GM21360 (cell line): ENCODE measurements at regions not wholly inside any gene's neighbourhood (a gene's known extent, or its start where the extent isn't known, plus 50 kb on each side); places are given as distances from the start of the nearest gene placed in this dataset.

Experiments
- ATAC-seq: cut with Tn5 transposase; IDR thresholded peaks from one replicate; pipeline ENCODE4 v1.9.1; 2021; ENCODE audit warnings: mild to moderate bottlenecking, moderate library complexity; ENCODE audit not compliant: unreplicated experiment

DNA sequence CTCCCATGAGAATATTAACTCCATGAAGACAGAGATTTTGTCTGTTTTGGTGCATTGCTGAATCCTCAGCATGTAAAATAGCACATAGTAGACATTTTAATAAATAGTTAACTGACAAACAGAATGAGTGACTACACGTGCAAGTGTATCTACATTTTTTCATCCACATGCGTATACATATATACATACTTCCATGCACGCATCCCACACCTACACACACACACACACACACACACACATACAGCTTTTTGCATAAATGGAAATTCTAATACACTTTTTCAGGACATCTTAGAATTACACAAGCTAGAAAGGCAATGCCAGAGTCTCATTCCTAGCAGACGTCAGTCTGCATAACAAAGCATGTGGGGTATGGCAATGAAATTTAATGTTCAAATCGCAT is 139.7 kb upstream of the LRFN2 start:
- no peak for ATAC-seq

- ATAC-seq, result no peak
These were observed 138.2 kb upstream of the LRFN2 start for GRCh38 chr6:40725390-40725789.

DNA sequence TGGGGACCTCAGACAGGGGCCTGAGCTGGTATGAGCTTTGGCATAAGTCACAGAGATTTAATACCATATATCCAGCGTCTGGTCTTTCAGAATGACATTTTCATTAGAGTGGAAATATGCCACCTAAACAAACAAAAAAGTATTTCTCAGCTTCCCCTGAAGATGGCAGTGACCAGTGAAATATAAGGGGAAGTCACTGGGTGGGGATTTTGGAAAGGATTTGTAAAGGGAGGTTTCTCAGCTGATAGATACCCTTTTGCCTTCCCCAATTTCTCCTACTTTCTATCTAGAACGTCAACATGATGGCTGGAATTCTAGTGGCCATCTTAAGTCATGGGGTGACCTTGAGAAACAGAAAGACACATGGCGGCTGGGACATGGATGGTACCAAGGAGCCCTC is 137.7 kb upstream of the LRFN2 start:
- no peak for ATAC-seq

DNA sequence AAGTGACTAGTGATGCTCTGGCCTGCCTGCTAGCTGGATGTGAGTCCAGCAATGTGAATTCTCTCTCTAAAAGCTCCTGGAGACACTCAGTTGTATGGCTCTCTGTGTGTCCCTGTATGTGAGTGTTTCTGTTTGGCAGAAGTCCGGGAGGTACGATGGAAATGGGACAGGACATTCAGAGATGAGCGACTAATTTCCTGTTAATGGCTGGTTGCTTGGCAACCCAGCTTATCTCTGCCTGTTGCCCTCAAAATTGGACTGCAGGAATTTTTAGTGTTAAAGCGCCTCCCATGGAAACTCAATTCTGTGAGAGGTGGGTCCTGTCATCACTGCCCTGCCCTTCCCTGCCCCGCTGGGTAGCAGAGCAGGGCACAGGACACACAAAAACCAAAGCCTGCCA is 136.8 kb upstream of the LRFN2 start:
- ATAC-seq, result no peak

GRCh38 chr6:40722553-40723258 is 135.5 kb upstream of the LRFN2 start:
- ATAC-seq, result no peak

DNA sequence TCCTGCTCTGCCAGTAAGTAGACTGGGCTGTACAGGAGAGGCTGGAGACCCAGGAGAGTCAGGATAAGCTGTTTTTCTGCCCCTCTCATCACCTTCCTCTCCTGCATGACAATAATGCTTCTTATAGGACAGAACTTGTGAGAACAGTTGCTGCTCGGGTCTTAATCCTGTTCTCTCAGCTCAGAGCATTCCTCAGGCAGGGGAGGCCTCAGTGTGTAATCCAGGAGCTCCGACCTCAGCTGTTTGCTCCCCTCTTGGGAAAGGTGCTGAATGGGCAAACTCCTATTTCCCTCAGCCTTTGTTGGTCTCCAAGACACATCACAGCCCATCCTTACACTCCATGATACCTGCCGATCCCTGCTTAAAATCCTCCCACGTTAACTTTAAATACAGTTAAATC is 134.9 kb upstream of the LRFN2 start:
- no peak for ATAC-seq

DNA sequence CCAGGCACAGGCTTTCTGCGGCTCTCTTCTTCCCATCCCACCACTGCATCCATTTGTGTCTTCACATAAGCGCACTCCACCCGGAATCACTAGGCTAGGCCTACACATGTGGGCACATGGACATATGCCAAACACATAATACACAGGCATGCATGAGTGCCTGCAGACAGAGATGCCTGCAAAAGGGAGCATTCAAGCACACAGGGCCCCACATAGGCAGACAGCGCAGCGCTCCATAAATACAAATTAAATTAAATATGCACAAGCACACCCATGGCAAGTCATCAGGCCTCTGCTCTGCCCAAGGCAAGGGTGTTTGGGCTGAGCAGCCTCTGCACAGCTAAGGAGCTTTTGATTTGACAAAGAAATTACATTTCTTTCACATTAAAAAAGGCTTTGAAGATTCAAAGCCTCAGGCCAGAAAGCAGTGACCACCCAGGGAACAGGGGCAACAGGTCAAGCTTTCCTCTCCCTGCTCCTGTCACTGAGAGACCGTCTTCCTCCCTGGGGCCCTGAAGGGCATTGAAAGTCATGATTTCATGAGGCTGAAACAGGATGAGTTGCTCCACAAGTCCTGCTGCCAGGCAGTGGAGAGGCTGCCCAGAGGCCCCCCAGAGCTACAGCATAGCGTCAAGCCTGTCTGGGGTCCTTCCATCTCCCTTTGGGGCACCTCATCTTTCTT is 134.2 kb upstream of the LRFN2 start:
- no peak for ATAC-seq

DNA sequence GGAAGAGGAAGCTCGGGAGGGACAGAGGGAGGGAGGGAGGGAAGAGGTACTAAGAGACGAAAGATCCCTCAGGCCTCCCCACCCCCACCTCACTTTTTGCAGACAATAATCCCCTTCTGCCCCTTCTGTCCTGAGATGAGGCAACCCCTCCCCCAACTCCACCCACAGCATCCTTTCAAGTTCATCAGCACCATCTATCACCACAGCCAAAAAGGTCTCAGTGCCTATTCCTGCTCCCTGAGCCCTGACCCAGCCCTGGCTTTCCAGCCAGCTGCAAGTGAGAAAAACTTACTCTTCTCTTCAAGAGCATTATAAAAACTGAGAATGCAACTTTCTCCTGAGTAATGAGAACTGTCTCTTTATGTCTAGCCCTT is 133.2 kb upstream of the LRFN2 start:
- ATAC-seq, result no peak

GRCh38 chr6:40719671-40720374 is 132.7 kb upstream of the LRFN2 start:
- ATAC-seq, result peak; percentile 71

DNA sequence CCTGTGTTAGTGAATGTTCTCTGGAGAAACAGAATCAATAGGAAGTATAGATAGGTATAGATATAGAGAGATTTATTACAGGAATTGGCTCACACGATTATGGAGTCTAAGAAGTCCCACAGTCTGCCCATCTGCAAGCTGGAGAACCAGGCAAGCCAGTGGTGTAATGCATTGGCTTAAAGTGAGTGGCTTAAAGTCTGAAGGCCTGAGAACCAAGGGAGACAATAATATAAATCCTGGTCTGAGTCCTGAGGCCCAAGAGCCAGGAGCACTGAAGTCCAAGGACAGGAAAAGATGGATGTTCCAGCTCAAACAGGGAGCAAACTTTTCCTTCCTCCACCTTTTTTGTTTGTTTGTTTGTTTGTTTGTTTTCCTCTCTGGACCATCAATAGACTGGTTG is 131.2 kb upstream of the LRFN2 start:
- no peak for ATAC-seq

GRCh38 chr6:40717411-40718057 is 130.4 kb upstream of the LRFN2 start:
- no peak for ATAC-seq

DNA sequence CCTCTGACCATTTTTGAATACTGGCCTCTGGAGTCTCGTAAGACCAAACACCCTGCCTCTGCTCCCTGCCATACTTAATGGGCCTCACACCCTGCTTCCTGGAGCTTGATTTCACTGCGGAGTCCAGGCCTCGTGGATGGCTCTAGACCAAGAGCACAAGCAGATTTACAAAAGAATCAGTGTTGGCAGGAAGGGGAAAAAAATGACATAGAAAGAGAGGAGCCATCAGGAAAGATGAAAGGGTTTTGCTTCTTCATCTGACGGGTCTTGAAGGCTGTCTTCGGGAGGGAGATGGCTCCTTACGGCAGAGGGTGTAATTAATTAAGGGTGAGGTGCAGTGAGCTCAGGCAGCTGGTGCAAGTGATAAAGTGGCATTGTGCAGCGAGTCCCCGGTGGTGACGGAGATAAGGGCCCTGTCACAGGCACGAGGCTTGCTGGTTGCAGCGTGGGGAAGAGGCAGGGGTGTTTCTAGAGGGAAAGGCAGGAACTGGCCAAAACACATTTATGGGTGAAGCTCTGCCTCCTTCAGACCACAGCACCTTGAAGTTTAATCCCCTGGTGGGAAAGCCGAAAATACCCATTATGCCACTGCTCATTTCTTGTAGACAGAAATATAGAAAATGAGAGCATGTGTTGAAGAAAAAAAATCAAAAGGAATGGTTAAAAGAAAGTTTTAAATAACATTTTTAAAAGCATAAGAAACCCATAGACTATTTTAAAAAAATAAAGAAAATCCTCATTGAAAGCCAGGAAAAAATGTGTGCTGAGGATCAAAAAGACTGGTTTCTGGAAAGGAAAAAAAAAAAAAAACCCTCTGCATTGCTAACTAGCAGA is 128.6 kb upstream of the LRFN2 start:
- ATAC-seq, result no peak

DNA sequence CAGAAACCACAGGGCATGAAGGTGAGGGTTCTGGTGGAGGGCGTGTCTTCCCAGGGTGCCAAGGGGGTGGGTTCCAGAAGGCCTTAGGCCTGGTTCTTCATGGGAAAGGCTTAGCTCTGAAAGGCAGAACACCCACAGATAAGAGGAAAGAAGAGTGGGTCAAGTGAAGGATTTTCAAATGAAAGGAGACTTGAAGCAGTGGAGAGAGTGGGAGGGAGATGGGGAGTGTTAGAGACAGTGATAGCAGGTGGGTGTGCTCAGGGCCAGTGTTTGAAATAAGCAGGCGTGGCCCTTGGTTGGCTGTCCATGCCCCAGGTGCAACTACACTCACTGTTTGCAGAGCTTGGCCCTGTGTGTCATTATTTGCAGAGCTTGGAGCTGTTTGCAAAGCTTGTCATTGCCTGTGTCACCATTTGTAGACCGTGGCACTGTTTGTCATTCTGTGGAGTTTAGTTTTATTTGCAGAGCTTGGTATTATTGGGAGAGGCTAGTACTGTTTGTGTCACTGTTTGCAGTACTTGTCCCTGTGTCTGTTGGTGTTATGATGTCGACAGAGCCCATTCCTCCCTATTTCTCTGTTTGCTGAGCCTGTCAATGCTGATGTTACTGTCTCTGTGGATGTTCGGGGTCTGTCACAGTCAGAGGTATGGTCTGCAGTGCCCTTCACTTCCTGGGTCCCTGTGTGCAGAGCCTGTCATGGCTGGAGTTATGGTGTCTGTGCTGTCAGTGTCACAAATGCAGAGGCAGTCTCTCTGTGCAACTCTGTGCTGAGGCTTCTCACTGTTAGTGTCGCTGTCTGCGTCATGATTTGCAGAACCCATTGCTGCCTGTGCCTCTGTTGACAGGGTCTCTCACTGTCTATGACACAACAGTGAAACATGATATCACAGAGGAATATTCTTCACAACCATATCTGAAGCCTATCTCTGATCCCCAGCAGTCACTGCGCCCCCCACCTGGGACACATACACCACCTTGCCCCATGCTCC is 127.7 kb upstream of the LRFN2 start:
- no peak for ATAC-seq

- ATAC-seq, result no peak
These were observed 127.0 kb upstream of the LRFN2 start for GRCh38 chr6:40714143-40714542.

GRCh38 chr6:40713002-40713719 is 126.0 kb upstream of the LRFN2 start:
- ATAC-seq, result no peak

DNA sequence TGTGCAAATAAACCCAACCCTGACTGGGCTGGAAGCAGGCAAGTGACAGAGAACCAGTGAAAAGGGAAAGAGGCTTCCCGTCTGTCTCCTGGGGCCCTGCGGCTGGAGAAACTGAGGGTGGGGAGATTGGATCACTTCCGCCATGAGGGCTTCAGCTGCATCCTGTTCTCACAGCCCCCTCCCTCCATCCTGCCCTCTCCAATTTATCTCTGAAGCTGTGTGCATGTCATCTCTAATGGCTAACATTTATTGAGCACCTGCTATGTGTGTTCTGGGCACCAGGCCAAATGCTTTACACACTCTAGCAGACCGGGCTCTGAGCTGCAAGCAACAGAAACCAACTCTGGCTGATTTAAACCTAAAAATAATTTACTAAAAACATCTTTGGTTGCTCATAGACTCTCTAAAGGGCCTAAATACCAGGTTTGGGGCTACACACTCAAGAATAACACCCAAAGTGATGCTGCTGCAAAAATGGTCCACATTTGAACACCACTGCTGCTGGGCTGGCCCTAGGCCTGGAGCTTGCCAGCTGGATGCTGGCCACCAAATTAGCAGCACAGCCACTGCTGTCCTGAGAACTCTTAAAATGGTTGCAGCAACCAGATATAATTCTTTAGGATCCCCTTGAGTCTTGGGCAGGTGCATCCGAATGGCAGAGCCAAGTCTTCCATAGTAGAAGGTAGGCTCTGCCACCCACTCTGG is 123.6 kb upstream of the LRFN2 start:
- no peak for ATAC-seq

GRCh38 chr6:40708049-40708448 is 120.9 kb upstream of the LRFN2 start:
- ATAC-seq, result no peak

DNA sequence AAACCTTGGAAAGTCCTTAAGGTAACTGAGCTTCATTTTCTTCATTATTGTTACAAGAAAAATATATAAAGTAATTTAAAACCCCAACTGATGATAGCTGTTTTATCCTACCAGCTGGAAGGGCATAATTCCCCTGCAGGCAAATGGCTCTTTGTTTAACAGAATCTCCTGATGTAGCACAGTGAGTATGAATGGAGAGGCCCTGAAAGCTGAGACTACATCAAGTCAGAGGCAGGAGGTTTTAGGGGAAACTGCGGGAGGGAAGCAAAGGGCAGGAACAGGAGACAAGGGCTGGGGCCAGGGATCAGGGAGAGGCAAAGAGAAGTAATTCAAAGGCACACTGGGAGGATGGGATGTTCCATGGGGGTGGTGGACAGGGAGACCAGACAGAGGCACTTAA is 119.0 kb upstream of the LRFN2 start:
- ATAC-seq, result no peak
